NB4 (cell line): ENCODE measurements at regions not wholly inside any gene's neighbourhood (a gene's known extent, or its start where the extent isn't known, plus 50 kb on each side); places are given as distances from the start of the nearest gene placed in this dataset.
"Not testable (repeated sequence)": the region's sequence is repeated elsewhere in the genome, so short reads cannot be mapped to it uniquely, and the experiment has no call there.

Experiments
- DNase-seq: peaks from one replicate; pipeline ENCODE4 v3.0.0; 2010; ENCODE audit warnings: low read depth
- H3K4me3 ChIP-seq: one replicate; pipeline ENCODE4 v1.5.1; 2011; ENCODE audit warnings: mild to moderate bottlenecking, low read depth, low read length, moderate library complexity
- CTCF ChIP-seq: IDR thresholded peaks from one replicate; pipeline ENCODE4 v1.5.1; 2012; ENCODE audit warnings: low read depth, low read length
- MAX ChIP-seq: IDR thresholded peaks from 2 replicates; pipeline ENCODE4 v1.6.1; 2011; ENCODE audit warnings: low read depth, low read length
- MYC ChIP-seq: IDR thresholded peaks from 2 replicates; pipeline ENCODE4 v1.6.1; 2011; ENCODE audit warnings: low read depth, low read length
- POLR2A ChIP-seq: IDR thresholded peaks from 2 replicates; pipeline ENCODE4 v1.6.1; 2011; ENCODE audit warnings: mild to moderate bottlenecking; ENCODE audit not compliant: insufficient read length; ENCODE audit errors: extremely low read depth

- no peak for DNase-seq
- TF ChIP-seq MYC (no peak), CTCF (no peak), MAX (no peak)
- no peak overlapping the region for H3K4me3 ChIP-seq
Measured at GRCh38 chr10:78462176-78462575, 428.5 kb downstream of the RPS24 start.

- no peak for TF ChIP-seq MAX
- no peak for TF ChIP-seq CTCF
- TF ChIP-seq POLR2A, result no peak
- no peak for TF ChIP-seq MYC
- DNase-seq, result no peak
- H3K4me3 ChIP-seq, result no peak overlapping the region
Measured at GRCh38 chr10:78462726-78463228, 429.1 kb downstream of the RPS24 start.

- TF ChIP-seq MYC (no peak), MAX (no peak), CTCF (no peak), POLR2A (no peak)
- DNase-seq, result no peak
- H3K4me3 ChIP-seq, result no peak overlapping the region
Measured at GRCh38 chr10:78464118-78464855, 430.6 kb downstream of the RPS24 start.

- no peak for DNase-seq
Measured at GRCh38 chr10:78464856-78465267, 431.2 kb downstream of the RPS24 start.

GRCh38 chr10:78465431-78465830 lies 431.8 kb downstream of the RPS24 start:
- H3K4me3 ChIP-seq, result no peak overlapping the region
- DNase-seq, result no peak
- no peak for TF ChIP-seq POLR2A
- no peak for TF ChIP-seq CTCF
- no peak for TF ChIP-seq MAX
- no peak for TF ChIP-seq MYC

More at GRCh38 chr10:78464856-78465267, 431.2 kb downstream of the RPS24 start:
- H3K4me3 ChIP-seq, result no peak overlapping the region
- no peak for TF ChIP-seq MAX
- no peak for TF ChIP-seq POLR2A

- DNase-seq, result no peak
- no peak for TF ChIP-seq MAX
- no peak for TF ChIP-seq POLR2A
- no peak for TF ChIP-seq MYC
- TF ChIP-seq CTCF, result no peak
- no peak overlapping the region for H3K4me3 ChIP-seq
Measured at GRCh38 chr10:78467496-78468106, 433.9 kb downstream of the RPS24 start.

- not testable (repeated sequence) for DNase-seq, H3K4me3 ChIP-seq
Measured at GRCh38 chr10:78468731-78469130, 435.1 kb downstream of the RPS24 start.
